Liver (tissue), 3 donors: ENCODE measurements at regions not wholly inside any gene's neighbourhood (a gene's known extent, or its start where the extent isn't known, plus 50 kb on each side); places are given as distances from the start of the nearest gene placed in this dataset.

Experiments
- CTCF ChIP-seq: fragments of 150-350 bp; IDR thresholded peaks from 2 replicates; pipeline ENCODE4 v1.5.1; 2017; ENCODE audit warnings: improper control_type of control experiment, low read depth, low read length; ENCODE audit not compliant: missing input control
- JUND ChIP-seq, 2 donors: IDR thresholded peaks; 2 replicates each; pipeline ENCODE4 v1.6.1; 2016; ENCODE audit warnings: antibody characterized with exemption in 2 of 2
- SP1 ChIP-seq: IDR thresholded peaks from 2 replicates; pipeline ENCODE4 v1.6.1; 2018; ENCODE audit warnings: antibody characterized with exemption, mild to moderate bottlenecking
- TAF1 ChIP-seq: conservative IDR thresholded peaks from 2 replicates; pipeline ENCODE4 v1.6.1; 2016; ENCODE audit warnings: antibody characterized with exemption, mild to moderate bottlenecking
- YY1 ChIP-seq: IDR thresholded peaks from 2 replicates; pipeline ENCODE4 v1.6.1; 2016; ENCODE audit warnings: antibody characterized with exemption, mild to moderate bottlenecking
- donor health status: healthy.
- donor health status: healthy.

GRCh38 chr14:43297794-43298193 is 1209.3 kb downstream of the FSCB start:
- no peak for TF ChIP-seq CTCF
- no peak for TF ChIP-seq TAF1
- no peak for TF ChIP-seq YY1
- no peak for TF ChIP-seq JUND (IDR thresholded peaks at IDR 0.05)
- TF ChIP-seq SP1: no peak
